Adrenal gland (tissue), 5 donors: ENCODE measurements at regions not wholly inside any gene's neighbourhood (a gene's known extent, or its start where the extent isn't known, plus 50 kb on each side); places are given as distances from the start of the nearest gene placed in this dataset.

ENCODE experiments used
- CTCF ChIP-seq, 6 experiments: fragments of 450-650 bp in 4 of 6; fragments of 200-600 bp in 2 of 6; sonication (generic) in 1 of 6; IDR thresholded peaks; 1 replicate in 5 of 6; 2 replicates in 1 of 6; pipeline versions ENCODE4 v1.5.1 to v1.8.0; 2016 to 2021; ENCODE audit warnings: antibody characterized with exemption in 6 of 6, mild to moderate bottlenecking in 2 of 6, moderate library complexity in 1 of 6
- POLR2A ChIP-seq, 2 donors: fragments of 450-650 bp; IDR thresholded peaks; one replicate each; pipeline ENCODE4 v1.6.1; 2017; ENCODE audit warnings: antibody characterized with exemption in 2 of 2, mild to moderate bottlenecking in 2 of 2, moderate library complexity in 1 of 2
- donor health status: DM: no; HTN: no; CAD: no.

GRCh38 chr11:13169709-13170108 is 107.9 kb upstream of the BMAL1 start:
- no peak for TF ChIP-seq CTCF (IDR thresholded peaks at IDR 0.05)
- no peak for TF ChIP-seq POLR2A (IDR thresholded peaks at IDR 0.05)
